Right lobe of liver (tissue), 6 donors: ENCODE measurements at regions not wholly inside any gene's neighbourhood (a gene's known extent, or its start where the extent isn't known, plus 50 kb on each side); places are given as distances from the start of the nearest gene placed in this dataset.

ENCODE experiments used
- ATAC-seq, 4 donors: fragments of 200-7000 bp; cut with Tn5 transposase; one replicate each; pipeline ENCODE4 v1.9.1; 2020; ENCODE audit warnings: mild to moderate bottlenecking in 4 of 4, moderate library complexity in 4 of 4
- DNase-seq, 3 donors: peaks; one replicate each; pipeline ENCODE4 v3.0.0-alpha.2; 2020
- H3K27ac ChIP-seq, 3 donors: fragments of 200-600 bp; one replicate each; pipeline ENCODE4 v1.8.0; 2022
- H3K27me3 ChIP-seq, 2 donors: fragments of 200-600 bp; one replicate each; pipeline ENCODE4 v1.8.0; 2022
- H3K36me3 ChIP-seq, 4 donors: fragments of 200-600 bp; sonication (generic) in 1 of 4; one replicate each; pipeline versions ENCODE4 v1.5.1 to v1.8.0; 2017 to 2022; ENCODE audit warnings: control low read depth in 1 of 4
- H3K4me1 ChIP-seq, 4 donors: fragments of 200-600 bp; sonication (generic) in 1 of 4; one replicate each; pipeline versions ENCODE4 v1.5.1 to v1.8.0; 2017 to 2022; ENCODE audit warnings: control low read depth in 1 of 4
- H3K4me3 ChIP-seq, 3 donors: fragments of 200-600 bp; one replicate each; pipeline ENCODE4 v1.8.0; 2022
- H3K9me3 ChIP-seq, 4 donors: fragments of 200-600 bp; sonication (generic) in 1 of 4; one replicate each; pipeline versions ENCODE4 v1.5.1 to v1.8.0; 2017 to 2022; ENCODE audit warnings: control low read depth in 1 of 4
- POLR2A ChIP-seq: fragments of 450-650 bp; IDR thresholded peaks from one replicate; pipeline ENCODE4 v1.6.1; 2017; ENCODE audit warnings: antibody characterized with exemption, mild to moderate bottlenecking
- WGBS: methylation state at CpG from one replicate; pipeline ENCODE4 v1.1.6; 2018; ENCODE audit warnings: low coverage, low lambda C conversion rate; ENCODE audit not compliant: insufficient coverage; ENCODE audit errors: missing lambda C conversion rate; 5-methylcytosine and 5-hydroxymethylcytosine counted together
- intact Hi-C, 2 donors: fragments of 100-400 bp; cut with DNase I; formaldehyde crosslinking; loops; one replicate each; pipeline versions ENCODE4 v1.11.2 to v1.14.1; 2022
- TF ChIP-seq, protein P1 (sequence below), 4 donors: fragments of 200-600 bp in 3 of 4; fragments of 450-650 bp in 1 of 4; IDR thresholded peaks; one replicate each; pipeline versions ENCODE4 v1.5.1 to v1.8.0; 2016 to 2022; ENCODE audit warnings: antibody characterized with exemption in 4 of 4, mild to moderate bottlenecking in 2 of 4
- donor health status: DM: no; HTN: yes; CAD: no.
- donor health status: DM: no; HTN: no; CAD: no.
- donor health status: DM: no; HTN: no; CAD: no.
- donor health status: DM: no; HTN: yes; CAD: no.
- donor health status: DM: no; HTN: yes; CAD: no.

DNA sequence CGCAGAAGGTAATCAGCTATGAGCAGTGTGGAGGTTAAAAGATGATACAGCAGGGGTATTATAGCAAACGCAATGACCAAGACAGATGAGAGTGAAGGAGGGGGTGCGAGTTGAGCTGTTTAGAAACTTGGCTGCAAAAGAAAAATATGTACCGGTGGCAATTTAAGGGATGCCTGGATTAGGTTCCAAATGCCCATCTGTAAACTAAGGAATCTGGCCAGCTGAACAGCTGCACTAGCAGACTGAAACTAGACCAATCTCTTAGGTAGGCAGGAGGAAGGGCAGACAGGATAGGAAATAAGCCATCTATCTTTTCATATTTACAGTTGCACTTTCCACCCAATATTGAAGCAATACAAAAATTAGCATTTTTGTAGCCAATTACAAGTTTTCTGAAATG, 407.6 kb downstream of the HTR1B start:
- intact Hi-C loops: no loop called here

GRCh38 chr6:77040568-77041195, 422.6 kb downstream of the HTR1B start:
- Histone ChIP-seq H3K27me3 (no peaks in the 10 kb centered on the region), H3K9me3 (peaks cover 0 to 4% (median 0%) of the 10 kb centered on the region in 4 donors), H3K4me3 (no peak overlapping the region), H3K4me1 (no peaks in the 10 kb centered on the region), H3K27ac (no peak overlapping the region), H3K36me3 (no peaks in the 10 kb centered on the region)
- ATAC-seq (no peak), DNase-seq (no peak)
- intact Hi-C loops: no loop called here
- TF ChIP-seq POLR2A: no peak
- TF ChIP-seq, protein P1, sequence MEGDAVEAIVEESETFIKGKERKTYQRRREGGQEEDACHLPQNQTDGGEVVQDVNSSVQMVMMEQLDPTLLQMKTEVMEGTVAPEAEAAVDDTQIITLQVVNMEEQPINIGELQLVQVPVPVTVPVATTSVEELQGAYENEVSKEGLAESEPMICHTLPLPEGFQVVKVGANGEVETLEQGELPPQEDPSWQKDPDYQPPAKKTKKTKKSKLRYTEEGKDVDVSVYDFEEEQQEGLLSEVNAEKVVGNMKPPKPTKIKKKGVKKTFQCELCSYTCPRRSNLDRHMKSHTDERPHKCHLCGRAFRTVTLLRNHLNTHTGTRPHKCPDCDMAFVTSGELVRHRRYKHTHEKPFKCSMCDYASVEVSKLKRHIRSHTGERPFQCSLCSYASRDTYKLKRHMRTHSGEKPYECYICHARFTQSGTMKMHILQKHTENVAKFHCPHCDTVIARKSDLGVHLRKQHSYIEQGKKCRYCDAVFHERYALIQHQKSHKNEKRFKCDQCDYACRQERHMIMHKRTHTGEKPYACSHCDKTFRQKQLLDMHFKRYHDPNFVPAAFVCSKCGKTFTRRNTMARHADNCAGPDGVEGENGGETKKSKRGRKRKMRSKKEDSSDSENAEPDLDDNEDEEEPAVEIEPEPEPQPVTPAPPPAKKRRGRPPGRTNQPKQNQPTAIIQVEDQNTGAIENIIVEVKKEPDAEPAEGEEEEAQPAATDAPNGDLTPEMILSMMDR (IDR thresholded peaks at IDR 0.05): no peak
- WGBS: 69% methylated on average over 3 of the region's 3 CpGs

More for the DNA sequence above, 407.6 kb downstream of the HTR1B start:
- Histone ChIP-seq H3K4me3 (no peak overlapping the region), H3K4me1 (no peaks in the 10 kb centered on the region), H3K27ac (no peak overlapping the region), H3K27me3 (no peaks in the 10 kb centered on the region), H3K9me3 (no peaks in the 10 kb centered on the region), H3K36me3 (no peaks in the 10 kb centered on the region)
- ATAC-seq: no peak
- DNase-seq: no peak
- WGBS: 76% methylated on average over 4 of the region's 4 CpGs
- TF ChIP-seq, protein P1 (IDR thresholded peaks at IDR 0.05): no peak

GRCh38 chr6:77038807-77039206, 424.5 kb downstream of the HTR1B start:
- Histone ChIP-seq H3K4me1 (no peaks in the 10 kb centered on the region), H3K27ac (no peak overlapping the region), H3K4me3 (no peak overlapping the region), H3K27me3 (no peaks in the 10 kb centered on the region), H3K9me3 (peaks cover 0 to 4% (median 0%) of the 10 kb centered on the region in 4 donors), H3K36me3 (no peaks in the 10 kb centered on the region)
- no peak for ATAC-seq
- no peak for DNase-seq
- intact Hi-C loops: no loop called here
- WGBS: 14% methylated on average over 1 of the region's 3 CpGs
- TF ChIP-seq, protein P1 (IDR thresholded peaks at IDR 0.05): no peak
- no peak for TF ChIP-seq POLR2A

DNA sequence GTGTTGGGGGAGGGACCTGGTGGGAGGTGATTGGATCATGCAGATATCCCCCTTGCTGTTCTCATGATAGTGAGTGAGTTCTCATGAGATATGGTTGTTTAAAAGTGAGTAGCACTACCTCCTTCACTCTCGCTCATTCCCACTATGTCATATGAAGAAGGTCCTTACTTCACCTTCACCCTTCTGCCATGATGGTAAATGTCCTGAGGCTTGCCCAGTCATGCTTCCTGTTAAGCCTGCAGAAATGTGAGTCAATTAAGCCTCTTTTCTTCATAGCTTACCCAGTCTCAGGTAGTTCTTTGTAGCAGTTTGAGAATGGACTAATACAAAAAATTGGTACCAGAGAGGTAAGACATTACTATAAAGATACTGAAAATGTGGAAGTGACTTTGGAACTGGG, 425.9 kb downstream of the HTR1B start:
- H3K4me3 ChIP-seq: no peak overlapping the region
- TF ChIP-seq, protein P1 (IDR thresholded peaks at IDR 0.05): no peak
- no peak for TF ChIP-seq POLR2A
- WGBS: 91% methylated on average over 1 of the region's 1 CpG
- H3K4me1 ChIP-seq: no peaks in the 10 kb centered on the region
- no peaks in the 10 kb centered on the region for H3K36me3 ChIP-seq
- H3K27ac ChIP-seq: no peak overlapping the region
- intact Hi-C loops: no loop called here
- no peaks in the 10 kb centered on the region for H3K27me3 ChIP-seq
- no peak for DNase-seq
- no peak for ATAC-seq
- H3K9me3 ChIP-seq: no peaks in the 10 kb centered on the region

- intact Hi-C loops: no loop called here
- H3K4me3 ChIP-seq: no peak overlapping the region
- DNase-seq: no peak
- no peak for ATAC-seq
- 36% methylated on average over 2 of the region's 4 CpGs for WGBS
- H3K36me3 ChIP-seq: no peaks in the 10 kb centered on the region
- no peak for TF ChIP-seq POLR2A
- TF ChIP-seq, protein P1 (IDR thresholded peaks at IDR 0.05): no peak
- no peak overlapping the region for H3K27ac ChIP-seq
- no peaks in the 10 kb centered on the region for H3K4me1 ChIP-seq
- no peaks in the 10 kb centered on the region for H3K9me3 ChIP-seq
- no peaks in the 10 kb centered on the region for H3K27me3 ChIP-seq
Observed at GRCh38 chr6:77036400-77036799, 426.9 kb downstream of the HTR1B start.
